Calu3 (cell line): ENCODE measurements at regions not wholly inside any gene's neighbourhood (a gene's known extent, or its start where the extent isn't known, plus 50 kb on each side); places are given as distances from the start of the nearest gene placed in this dataset.

Experiments used
- BruUV-seq: library from RNA; stranded (reverse); fragments of 400-500 nt; replicated peaks from 2 replicates; lab custom pipeline; 2021; lab: Mats Ljungman, UMichigan
- CTCF ChIA-PET: fragments of 300-600 bp; sonication (Branson Sonifier 250); formaldehyde crosslinking; loops from one replicate; lab custom pipeline; 2022; ENCODE audit warnings: antibody characterized with exemption; lab: Charles Lee
- DNase-seq: peaks from one replicate; pipeline ENCODE4 v3.0.0; 2022
- H3K27ac Mint-ChIP-seq: one replicate; pipeline ENCODE4 v1.8.0; 2022; ENCODE audit warnings: mixed read lengths; ENCODE audit not compliant: unreplicated experiment
- H3K27me3 Mint-ChIP-seq: one replicate; pipeline ENCODE4 v1.8.0; 2022; ENCODE audit warnings: mixed read lengths; ENCODE audit not compliant: unreplicated experiment
- H3K36me3 Mint-ChIP-seq: one replicate; pipeline ENCODE4 v1.8.0; 2022; ENCODE audit warnings: mild to moderate bottlenecking, moderate library complexity, mixed read lengths; ENCODE audit not compliant: insufficient read depth, unreplicated experiment
- H3K4me1 Mint-ChIP-seq: one replicate; pipeline ENCODE4 v1.8.0; 2022; ENCODE audit warnings: mild to moderate bottlenecking, low read depth, mixed read lengths; ENCODE audit not compliant: unreplicated experiment
- H3K4me3 Mint-ChIP-seq: one replicate; pipeline ENCODE4 v1.8.0; 2022; ENCODE audit warnings: mild to moderate bottlenecking, low read depth, moderate library complexity, mixed read lengths; ENCODE audit not compliant: unreplicated experiment
- H3K9me3 Mint-ChIP-seq: one replicate; pipeline ENCODE4 v1.8.0; 2022; ENCODE audit warnings: low read depth, mixed read lengths; ENCODE audit not compliant: unreplicated experiment
- CTCF ChIP-seq: fragments of 200-600 bp; IDR thresholded peaks from one replicate; pipeline ENCODE4 v1.8.0; 2022; ENCODE audit warnings: antibody characterized with exemption; ENCODE audit not compliant: unreplicated experiment
- intact Hi-C: fragments of 100-400 bp; cut with micrococcal nuclease; formaldehyde crosslinking; loops from one replicate; pipeline ENCODE4 v1.10.0; 2022; ENCODE audit not compliant: unreplicated experiment

GRCh38 chr7:131223151-131223550 lies 104.5 kb upstream of the MKLN1 start:
- H3K4me3 Mint-ChIP-seq: no peak overlapping the region
- H3K4me1 Mint-ChIP-seq: peaks cover 37% of the 10 kb centered on the region
- no peak for DNase-seq
- CTCF ChIA-PET: no interaction called here
- no peaks in the 10 kb centered on the region for H3K27me3 Mint-ChIP-seq
- H3K27ac Mint-ChIP-seq: no peak overlapping the region
- no peaks in the 10 kb centered on the region for H3K9me3 Mint-ChIP-seq
- no peaks in the 10 kb centered on the region for H3K36me3 Mint-ChIP-seq
- BruUV-seq: no TSS peak
- no peak for TF ChIP-seq CTCF
- intact Hi-C loops: no loop called here

DNA sequence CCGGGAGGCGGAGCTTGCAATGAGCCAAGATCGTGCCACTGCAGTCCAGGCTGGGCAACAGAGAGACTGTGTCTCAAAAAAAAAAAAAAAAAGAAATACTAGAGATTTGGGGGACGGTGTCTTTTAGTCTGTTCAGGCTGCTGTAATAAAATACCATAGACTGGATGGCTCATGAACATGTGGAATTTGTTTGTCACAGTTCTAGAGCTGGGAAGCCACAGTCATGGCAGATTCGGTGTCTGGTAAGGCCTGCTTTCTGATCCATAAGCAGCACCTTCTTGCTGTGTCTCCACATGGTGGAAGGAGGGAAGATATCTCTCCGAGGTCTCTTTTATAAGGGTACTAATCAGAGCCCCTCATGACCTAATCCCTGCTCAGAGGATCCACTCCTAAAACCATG lies 102.7 kb upstream of the MKLN1 start:
- CTCF ChIA-PET: interaction anchor here (0.7 kb wide), 2 partner anchors 77 to 320 kb away, joined by 3 read pairs; no protein-coding TSS in a partner anchor
- Mint-ChIP-seq H3K4me1 (peaks cover 31% of the 10 kb centered on the region), H3K27me3 (no peaks in the 10 kb centered on the region), H3K36me3 (no peaks in the 10 kb centered on the region), H3K4me3 (no peak overlapping the region), H3K9me3 (no peaks in the 10 kb centered on the region), H3K27ac (peak overlapping the region; percentile 84)
- no TSS peak for BruUV-seq
- TF ChIP-seq CTCF: no peak
- intact Hi-C loops: no loop called here
- no peak for DNase-seq

GRCh38 chr7:131225619-131226513 lies 101.8 kb upstream of the MKLN1 start:
- H3K4me3 Mint-ChIP-seq: peak overlapping the region; percentile 35
- H3K36me3 Mint-ChIP-seq: no peaks in the 10 kb centered on the region
- BruUV-seq: TSS peak; percentile 91
- no peaks in the 10 kb centered on the region for H3K27me3 Mint-ChIP-seq
- H3K27ac Mint-ChIP-seq: peak overlapping the region; percentile 84
- no peaks in the 10 kb centered on the region for H3K9me3 Mint-ChIP-seq
- DNase-seq: peak; percentile 69
- CTCF ChIA-PET: interaction anchor here (0.6 to 1.1 kb wide), 4 partner anchors 11 to 321 kb away, joined by 3 to 4 read pairs (median 4); no protein-coding TSS in a partner anchor
- TF ChIP-seq CTCF: no peak
- intact Hi-C loops: no loop called here
- H3K4me1 Mint-ChIP-seq: peaks cover 29% of the 10 kb centered on the region

- Mint-ChIP-seq H3K27ac (peak overlapping the region; percentile 84), H3K36me3 (peaks cover 2% of the 10 kb centered on the region), H3K9me3 (no peaks in the 10 kb centered on the region), H3K27me3 (no peaks in the 10 kb centered on the region), H3K4me1 (peaks cover 35% of the 10 kb centered on the region), H3K4me3 (peak overlapping the region; percentile 35)
- no peak for TF ChIP-seq CTCF
- CTCF ChIA-PET: interaction anchor here (0.6 to 1.1 kb wide), 2 partner anchors 10 to 198 kb away, joined by 4 read pairs; no protein-coding TSS in a partner anchor
- intact Hi-C loops: no loop called here
- no TSS peak for BruUV-seq
- no peak for DNase-seq
Measured at GRCh38 chr7:131226514-131226865, 101.2 kb upstream of the MKLN1 start.
